HUES6 (cell line): ENCODE measurements at regions not wholly inside any gene's neighbourhood (a gene's known extent, or its start where the extent isn't known, plus 50 kb on each side); places are given as distances from the start of the nearest gene placed in this dataset.

Experiments used
- H3K27ac ChIP-seq: 2 replicates; pipeline ENCODE4 v1.7.0; 2013; ENCODE audit warnings: low read depth, mild to moderate bottlenecking, low read length, inconsistent platforms
- H3K27me3 ChIP-seq: 2 replicates; pipeline ENCODE4 v1.6.1; 2013; ENCODE audit warnings: low read length; ENCODE audit not compliant: control insufficient read depth, insufficient read depth
- H3K36me3 ChIP-seq: 2 replicates; pipeline ENCODE4 v1.6.1; 2013; ENCODE audit warnings: low read length; ENCODE audit not compliant: control insufficient read depth, insufficient read depth
- H3K4me1 ChIP-seq: 2 replicates; pipeline ENCODE4 v1.6.1; 2013; ENCODE audit warnings: low read length; ENCODE audit not compliant: control insufficient read depth, insufficient read depth
- H3K4me3 ChIP-seq: 2 replicates; pipeline ENCODE4 v1.5.1; 2013; ENCODE audit warnings: low read depth, low read length
- H3K9ac ChIP-seq: one replicate; pipeline ENCODE4 v1.6.1; 2013; ENCODE audit warnings: mild to moderate bottlenecking, low read length
- H3K9me3 ChIP-seq: 2 replicates; pipeline ENCODE4 v1.6.1; 2013; ENCODE audit warnings: low read depth, low read length; ENCODE audit not compliant: control insufficient read depth, insufficient read depth

DNA sequence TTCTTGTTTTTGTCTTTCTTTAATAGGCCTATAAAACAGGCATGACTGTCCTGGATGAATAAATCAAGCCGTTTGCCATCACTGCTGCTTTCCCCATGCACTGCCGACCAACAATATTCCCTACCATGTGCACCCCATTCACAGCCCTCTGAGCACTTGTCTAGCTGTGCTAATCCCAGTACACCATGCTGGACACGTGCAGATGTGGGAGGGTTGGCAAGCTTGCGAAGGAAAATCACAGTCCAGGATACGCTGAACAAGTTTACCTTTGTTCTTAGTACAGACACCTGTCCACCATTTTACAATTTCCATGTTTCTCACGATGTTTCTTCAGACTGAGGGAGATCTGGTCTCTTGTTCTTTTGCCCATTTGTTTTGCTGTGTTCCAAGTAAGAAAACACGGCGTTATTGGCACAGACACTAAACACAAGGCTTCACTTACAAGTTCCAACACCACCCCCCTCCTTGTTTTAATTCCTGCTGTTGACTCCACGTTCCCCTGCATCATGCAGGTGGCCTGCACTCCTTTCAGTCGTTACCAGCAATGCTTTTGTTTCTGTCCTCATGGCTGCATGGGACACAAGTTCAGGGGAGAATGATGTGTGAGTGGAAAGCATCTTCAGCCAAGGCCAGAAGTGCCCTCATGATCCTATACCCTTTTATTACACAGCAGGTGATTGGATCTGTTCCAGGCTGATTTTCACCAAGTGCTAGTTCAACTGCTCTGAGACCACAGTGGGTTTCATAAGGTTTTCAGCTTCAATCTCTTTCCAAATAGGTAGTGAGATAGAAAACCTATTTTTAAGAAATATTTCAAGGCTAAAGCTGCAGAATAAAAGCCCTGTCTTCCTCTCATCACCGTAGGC lies 608.9 kb downstream of the IRX1 start:
- no peak overlapping the region for H3K4me3 ChIP-seq
- H3K27ac ChIP-seq = no peak overlapping the region
- no peaks in the 10 kb centered on the region for H3K36me3 ChIP-seq
- H3K9me3 ChIP-seq = no peaks in the 10 kb centered on the region
- H3K9ac ChIP-seq = no peak overlapping the region
- H3K27me3 ChIP-seq = no peaks in the 10 kb centered on the region
- peaks cover 35% of the 10 kb centered on the region for H3K4me1 ChIP-seq

DNA sequence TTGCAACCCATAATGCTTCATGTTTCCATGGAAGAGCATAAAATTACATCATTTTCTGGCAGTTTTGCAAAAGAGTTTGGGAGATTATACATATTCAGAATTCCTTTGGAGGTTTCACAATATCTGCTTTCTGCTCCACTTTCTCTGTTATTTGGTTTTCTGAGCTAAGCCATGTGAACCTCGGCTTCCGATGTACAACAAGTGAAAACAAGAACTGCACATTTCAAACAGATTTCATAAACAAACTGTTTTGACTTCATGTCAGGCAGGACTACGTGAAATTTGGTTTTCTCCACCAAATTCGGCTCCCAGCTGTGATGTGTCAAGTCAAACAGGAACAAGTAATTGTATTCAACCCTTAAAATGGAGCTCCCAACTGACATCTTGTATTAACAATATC lies 609.8 kb downstream of the IRX1 start:
- no peaks in the 10 kb centered on the region for H3K9me3 ChIP-seq
- H3K27me3 ChIP-seq = no peaks in the 10 kb centered on the region
- peaks cover 28% of the 10 kb centered on the region for H3K4me1 ChIP-seq
- H3K36me3 ChIP-seq = no peaks in the 10 kb centered on the region
- H3K27ac ChIP-seq = no peak overlapping the region
- no peak overlapping the region for H3K4me3 ChIP-seq
- no peak overlapping the region for H3K9ac ChIP-seq

DNA sequence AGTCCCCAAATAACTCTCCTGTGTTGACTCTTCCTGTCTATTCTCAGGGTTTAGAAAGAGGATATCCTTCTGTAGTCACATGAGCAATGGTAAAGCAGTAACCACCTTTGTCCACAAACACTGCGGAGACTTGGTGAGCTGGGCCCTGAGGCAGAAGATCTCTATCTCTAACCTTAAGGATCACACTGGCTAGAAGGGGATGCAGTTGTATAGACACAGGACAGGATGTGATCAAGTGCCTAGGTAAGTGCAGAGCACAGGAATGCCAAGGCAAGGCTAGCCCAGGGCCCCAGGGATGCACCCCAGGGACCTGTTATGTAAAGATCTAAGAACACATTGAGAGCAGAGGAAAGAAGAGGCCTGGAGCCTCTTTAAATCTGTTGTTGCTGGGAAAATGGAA lies 610.5 kb downstream of the IRX1 start:
- no peak overlapping the region for H3K27ac ChIP-seq
- no peaks in the 10 kb centered on the region for H3K9me3 ChIP-seq
- H3K36me3 ChIP-seq = no peaks in the 10 kb centered on the region
- no peak overlapping the region for H3K9ac ChIP-seq
- H3K27me3 ChIP-seq = no peaks in the 10 kb centered on the region
- H3K4me1 ChIP-seq = peaks cover 28% of the 10 kb centered on the region
- H3K4me3 ChIP-seq = no peak overlapping the region

DNA sequence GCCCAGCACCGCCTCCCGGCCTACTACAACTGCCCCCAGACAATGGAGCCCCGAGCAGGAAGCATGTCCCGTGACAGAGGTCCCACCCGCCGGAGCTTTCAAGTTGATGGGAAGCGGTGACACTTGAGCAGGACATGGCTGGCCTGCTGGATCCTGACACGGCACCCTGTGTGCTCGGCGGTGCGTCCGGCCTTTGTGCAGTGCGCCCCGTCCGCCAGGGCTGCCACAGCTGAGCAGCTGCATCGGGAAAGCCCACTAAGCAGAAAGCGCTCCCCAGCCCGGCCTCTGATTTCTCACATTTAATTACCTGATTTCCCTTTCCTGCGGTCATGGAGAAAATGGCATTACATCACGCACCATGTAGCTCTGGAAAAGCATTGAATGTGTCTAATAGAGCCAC lies 611.9 kb downstream of the IRX1 start:
- H3K9ac ChIP-seq = no peak overlapping the region
- no peaks in the 10 kb centered on the region for H3K27me3 ChIP-seq
- no peak overlapping the region for H3K27ac ChIP-seq
- peaks cover 34% of the 10 kb centered on the region for H3K4me1 ChIP-seq
- no peak overlapping the region for H3K4me3 ChIP-seq
- no peaks in the 10 kb centered on the region for H3K36me3 ChIP-seq
- H3K9me3 ChIP-seq = no peaks in the 10 kb centered on the region

DNA sequence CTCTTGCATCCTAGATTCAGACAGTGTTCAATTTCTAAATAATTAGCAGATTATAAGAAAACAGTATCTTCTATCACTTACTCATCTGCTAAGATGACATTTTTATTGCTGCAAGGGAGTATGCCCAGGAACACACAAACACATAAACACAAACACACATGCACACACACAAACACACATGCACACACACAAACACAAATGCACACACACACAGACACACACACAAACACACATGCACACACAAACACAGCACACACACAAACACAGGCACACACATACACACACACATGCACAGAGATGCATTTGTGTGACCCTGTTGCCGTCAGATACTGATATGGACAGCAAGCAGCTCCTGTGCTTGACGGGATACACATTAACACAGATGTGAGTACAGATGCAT lies 612.9 kb downstream of the IRX1 start:
- H3K9ac ChIP-seq = no peak overlapping the region
- no peak overlapping the region for H3K4me3 ChIP-seq
- H3K27me3 ChIP-seq = no peaks in the 10 kb centered on the region
- peaks cover 42% of the 10 kb centered on the region for H3K4me1 ChIP-seq
- H3K36me3 ChIP-seq = no peaks in the 10 kb centered on the region
- no peaks in the 10 kb centered on the region for H3K9me3 ChIP-seq
- H3K27ac ChIP-seq = no peak overlapping the region

DNA sequence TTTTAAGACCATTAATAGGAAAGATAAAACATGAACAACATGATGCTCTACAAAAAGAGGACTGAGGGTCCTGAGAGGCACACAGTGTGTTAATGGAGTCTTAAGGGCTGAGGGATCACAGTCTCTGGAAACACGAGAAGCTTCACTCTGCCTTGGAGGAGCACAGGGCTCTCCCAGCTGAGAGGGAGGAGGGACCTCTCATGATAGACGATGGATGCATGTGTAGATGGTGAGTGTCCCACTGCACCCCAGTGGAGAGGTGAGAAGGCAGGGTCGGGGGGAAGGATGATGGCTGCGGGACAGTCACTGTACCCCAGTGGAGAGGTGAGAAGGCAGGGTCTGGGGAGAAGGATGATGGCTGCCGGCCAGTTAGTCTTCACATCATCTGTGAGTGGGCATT lies 613.4 kb downstream of the IRX1 start:
- no peak overlapping the region for H3K9ac ChIP-seq
- no peak overlapping the region for H3K4me3 ChIP-seq
- peaks cover 47% of the 10 kb centered on the region for H3K4me1 ChIP-seq
- no peak overlapping the region for H3K27ac ChIP-seq
- H3K36me3 ChIP-seq = no peaks in the 10 kb centered on the region
- no peaks in the 10 kb centered on the region for H3K27me3 ChIP-seq
- no peaks in the 10 kb centered on the region for H3K9me3 ChIP-seq

DNA sequence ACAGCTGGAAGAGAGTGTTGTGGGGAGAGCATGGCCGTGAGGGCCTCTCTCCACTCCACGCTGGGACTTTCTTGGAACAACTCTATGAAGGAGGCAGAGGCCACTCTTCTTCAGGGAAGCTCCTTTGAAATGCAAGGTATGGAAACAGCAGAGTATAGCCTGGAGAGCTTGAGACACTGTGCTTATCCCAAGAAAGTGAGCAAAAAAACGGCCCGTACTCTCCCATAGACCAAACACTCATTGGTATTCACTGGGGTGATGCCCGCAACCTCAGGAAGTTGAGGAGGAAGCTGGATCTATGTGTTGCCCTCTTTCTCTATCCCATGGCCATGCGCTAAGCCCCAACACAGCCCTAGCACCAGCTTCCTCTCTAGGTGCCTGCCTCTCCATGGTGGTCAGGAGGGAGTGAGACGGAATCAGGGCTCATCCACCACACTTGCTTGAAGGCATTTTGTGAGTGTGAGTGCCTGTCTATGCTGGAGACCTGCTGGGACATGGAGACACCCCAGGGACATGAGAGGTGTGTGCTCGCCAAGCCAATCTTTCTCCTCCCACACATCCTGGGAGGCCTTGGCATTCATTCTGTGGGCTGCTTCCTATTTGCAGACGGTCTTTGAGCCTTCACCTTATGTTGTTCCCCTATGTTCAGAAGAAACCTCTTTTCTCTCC lies 616.6 kb downstream of the IRX1 start:
- H3K4me3 ChIP-seq = no peak overlapping the region; the same call in 1 of the 2 replicates
- no peaks in the 10 kb centered on the region for H3K36me3 ChIP-seq
- H3K4me1 ChIP-seq = peaks cover 28% of the 10 kb centered on the region
- H3K27me3 ChIP-seq = 0 out of 2 replicates have a peak, but pooled peaks cover 5% of the 10 kb centered on the region
- H3K27ac ChIP-seq = peak overlapping the region; percentile 54; the same call in 1 of the 2 replicates
- no peaks in the 10 kb centered on the region for H3K9me3 ChIP-seq
- peak overlapping the region; percentile 41 for H3K9ac ChIP-seq

DNA sequence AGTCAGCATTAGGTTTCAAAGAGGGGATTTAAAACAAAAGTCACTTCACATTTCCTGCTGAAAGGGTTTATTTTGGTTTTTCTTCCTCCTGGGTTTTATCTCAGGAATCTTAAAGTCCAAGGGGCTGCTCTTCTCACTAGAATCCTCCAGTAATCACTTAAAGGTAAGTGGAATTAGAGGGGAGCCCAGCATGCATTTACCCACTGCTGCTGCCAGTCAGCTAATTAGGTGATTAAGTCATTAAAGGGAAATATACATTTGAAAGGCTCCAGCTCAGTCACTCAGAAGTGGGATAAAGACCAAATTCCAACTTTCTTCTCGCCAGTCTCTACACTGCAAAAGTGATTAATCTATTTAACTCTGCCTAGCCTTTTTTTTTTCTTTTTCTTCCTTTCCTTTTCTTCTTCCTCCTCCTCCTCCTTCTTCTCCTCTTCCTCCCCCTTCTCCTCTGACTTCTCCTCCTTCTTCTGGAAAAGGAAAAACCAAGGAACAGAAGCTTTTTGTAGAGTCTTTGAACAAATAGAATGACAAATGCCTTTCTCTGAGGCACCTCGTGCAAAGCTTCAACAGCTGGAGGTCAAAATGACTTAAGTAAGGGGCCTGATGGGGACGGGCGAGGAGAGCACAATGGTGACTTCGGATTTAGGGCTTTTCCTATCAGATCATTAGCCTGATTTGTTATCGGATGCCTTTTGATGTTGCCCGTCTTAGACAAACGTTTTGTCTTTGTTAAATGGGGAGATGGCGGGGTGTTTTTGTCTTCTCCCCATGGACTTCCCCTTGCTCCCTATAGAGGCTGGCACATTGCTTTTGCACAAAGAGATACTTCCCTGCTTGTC lies 617.6 kb downstream of the IRX1 start:
- Histone ChIP-seq H3K27me3 (0 out of 2 replicates have a peak, but pooled peaks cover 5% of the 10 kb centered on the region), H3K36me3 (no peaks in the 10 kb centered on the region), H3K4me3 (peak overlapping the region; percentile 9; the same call in 1 of the 2 replicates), H3K4me1 (peaks cover 23% of the 10 kb centered on the region), H3K9ac (no peak overlapping the region), H3K27ac (peak overlapping the region; percentile 54; the same call in 1 of the 2 replicates), H3K9me3 (no peaks in the 10 kb centered on the region)

DNA sequence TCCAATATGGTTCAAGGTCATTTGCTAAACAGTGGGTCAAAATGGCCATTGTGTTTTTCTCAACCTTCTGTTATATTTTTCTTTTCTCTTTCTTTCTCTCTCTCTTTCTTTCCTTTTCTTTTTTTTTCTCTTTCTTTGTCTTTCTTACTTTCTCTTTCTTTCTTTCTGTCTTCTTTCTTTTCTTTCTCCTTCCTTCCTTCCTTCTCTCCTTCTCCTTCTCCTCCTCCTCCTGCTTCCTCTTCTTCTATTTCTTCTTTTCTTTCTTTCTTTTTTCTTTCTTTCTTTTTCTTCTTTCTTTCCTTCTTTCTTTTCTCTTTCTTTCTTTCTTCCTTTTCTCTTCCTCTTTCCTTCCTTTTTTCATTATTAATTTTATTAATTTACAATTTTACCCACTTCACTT lies 619.5 kb downstream of the IRX1 start:
- H3K27me3 ChIP-seq = 0 out of 2 replicates have a peak, but pooled peaks cover 5% of the 10 kb centered on the region
- no peak overlapping the region for H3K27ac ChIP-seq

DNA sequence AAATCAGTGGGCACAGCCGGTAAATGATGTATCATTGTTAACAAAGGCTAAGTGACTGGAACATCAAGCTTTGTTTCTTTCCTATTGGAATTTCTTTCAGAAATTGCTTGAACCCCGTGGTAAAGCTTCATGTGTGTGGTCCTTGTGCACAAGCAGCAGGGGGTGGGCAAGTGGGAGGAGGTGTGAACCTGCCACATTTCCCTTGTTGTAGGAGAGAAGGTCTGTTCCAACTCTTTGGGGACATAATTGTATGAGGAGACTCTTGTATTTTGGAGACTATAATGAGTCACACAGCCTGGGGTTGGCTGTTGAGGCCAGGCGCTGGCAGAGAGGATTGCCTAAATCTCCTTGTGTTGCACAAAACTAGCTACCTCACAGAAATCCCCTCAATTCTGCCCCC lies 620.5 kb downstream of the IRX1 start:
- H3K9me3 ChIP-seq = no peaks in the 10 kb centered on the region
- no peak overlapping the region for H3K27ac ChIP-seq
- 0 out of 2 replicates have a peak, but pooled peaks cover 5% of the 10 kb centered on the region for H3K27me3 ChIP-seq
- no peak overlapping the region for H3K9ac ChIP-seq
- peaks cover 23% of the 10 kb centered on the region for H3K4me1 ChIP-seq
- H3K4me3 ChIP-seq = no peak overlapping the region
- no peaks in the 10 kb centered on the region for H3K36me3 ChIP-seq

More for the DNA sequence above, 619.5 kb downstream of the IRX1 start:
- H3K4me3 ChIP-seq = no peak overlapping the region
- no peak overlapping the region for H3K9ac ChIP-seq
- peaks cover 23% of the 10 kb centered on the region for H3K4me1 ChIP-seq
- H3K9me3 ChIP-seq = no peaks in the 10 kb centered on the region
- H3K36me3 ChIP-seq = no peaks in the 10 kb centered on the region
